ENCODE measurements at regions not wholly inside any gene's neighbourhood (a gene's known extent, or its start where the extent isn't known, plus 50 kb on each side); places are given as distances from the start of the nearest gene placed in this dataset.

- TF ChIP-seq CTCF (IDR thresholded peaks at IDR 0.05) (no peak), EZH2 (IDR thresholded peaks at IDR 0.05) (no peak)
These were observed 157.4 kb upstream of the MAGI2 start for GRCh38 chr7:79610748-79611304.

All from neural progenitor cell (in vitro differentiated cells).